ENCODE measurements at regions not wholly inside any gene's neighbourhood (a gene's known extent, or its start where the extent isn't known, plus 50 kb on each side); places are given as distances from the start of the nearest gene placed in this dataset.
"Not testable (repeated sequence)": the region's sequence is repeated elsewhere in the genome, so short reads cannot be mapped to it uniquely, and the experiment has no call there.

GRCh38 chr7:66458991-66459390 is 169.7 kb upstream of the KCTD7 start:
- not testable (repeated sequence) for DNase-seq

- not testable (repeated sequence) for DNase-seq
Observed at GRCh38 chr7:66459783-66460413, 168.8 kb upstream of the KCTD7 start.

DNA sequence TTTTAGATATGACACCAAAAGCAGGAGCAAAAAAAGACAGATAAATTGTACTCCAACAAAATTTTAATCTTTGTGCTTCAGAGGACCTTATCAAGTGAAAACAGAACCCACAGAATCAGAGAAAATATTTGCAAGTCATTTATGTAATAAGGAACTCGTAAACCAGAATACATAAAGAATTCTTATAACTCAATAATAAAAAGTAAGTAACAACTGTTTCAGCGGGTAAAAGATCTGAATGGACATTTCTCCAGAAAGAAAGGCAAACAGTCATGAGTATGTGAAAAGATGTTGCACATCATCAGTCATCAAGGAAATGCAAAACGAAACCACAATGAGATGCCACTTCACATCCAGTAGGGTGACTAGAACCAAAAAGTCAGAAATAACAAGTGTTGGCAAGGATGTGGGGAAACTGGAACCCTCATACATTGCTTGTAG is 167.7 kb upstream of the KCTD7 start:
- DNase-seq = no peak

- DNase-seq = not testable (repeated sequence)
Observed at GRCh38 chr7:66461397-66461796, 167.3 kb upstream of the KCTD7 start.

- DNase-seq = not testable (repeated sequence)
Observed at GRCh38 chr7:66462831-66463230, 165.8 kb upstream of the KCTD7 start.

DNA sequence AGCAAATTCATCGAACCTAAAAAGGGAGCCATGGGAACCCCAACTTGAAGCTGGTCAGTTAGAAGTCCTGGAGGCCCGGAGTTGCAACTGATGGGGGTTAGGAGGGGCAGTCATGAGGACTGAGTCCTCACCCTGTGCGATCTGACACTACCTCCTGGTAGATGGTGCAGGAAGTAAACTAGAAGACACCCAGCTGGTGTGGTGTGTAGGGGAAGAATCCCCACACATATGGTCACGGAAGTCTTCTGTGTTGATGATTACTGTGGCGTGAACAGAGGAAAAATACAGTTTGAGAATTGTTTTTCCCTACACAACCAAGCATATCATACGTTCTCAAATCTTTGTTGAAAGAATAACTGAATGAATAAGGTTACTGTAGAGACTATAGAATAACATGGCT is 164.6 kb upstream of the KCTD7 start:
- no peak for DNase-seq

DNA sequence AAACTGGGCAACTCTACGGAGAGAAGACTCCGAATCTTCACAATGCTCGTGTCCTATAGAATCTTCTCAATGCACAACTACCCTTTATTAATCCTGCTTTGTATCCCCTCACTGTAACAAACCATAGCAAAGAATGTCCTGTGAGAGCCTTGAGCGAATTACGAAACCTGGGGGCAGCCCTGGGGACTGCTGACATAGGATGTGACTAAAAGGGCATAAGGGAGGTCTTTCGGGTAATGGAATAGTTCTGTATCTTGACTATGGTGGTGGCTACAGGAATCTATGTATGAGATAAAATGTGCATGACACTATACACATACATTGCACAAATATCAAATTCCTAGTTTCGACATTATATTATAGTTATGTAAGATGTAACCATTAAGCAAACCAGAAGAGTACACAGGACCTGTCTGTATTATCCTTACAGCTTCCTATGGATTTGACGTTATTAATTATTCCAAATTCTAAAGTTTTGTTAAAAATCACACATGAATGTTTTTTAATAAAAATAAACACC is 162.5 kb upstream of the KCTD7 start:
- no peak for DNase-seq

DNA sequence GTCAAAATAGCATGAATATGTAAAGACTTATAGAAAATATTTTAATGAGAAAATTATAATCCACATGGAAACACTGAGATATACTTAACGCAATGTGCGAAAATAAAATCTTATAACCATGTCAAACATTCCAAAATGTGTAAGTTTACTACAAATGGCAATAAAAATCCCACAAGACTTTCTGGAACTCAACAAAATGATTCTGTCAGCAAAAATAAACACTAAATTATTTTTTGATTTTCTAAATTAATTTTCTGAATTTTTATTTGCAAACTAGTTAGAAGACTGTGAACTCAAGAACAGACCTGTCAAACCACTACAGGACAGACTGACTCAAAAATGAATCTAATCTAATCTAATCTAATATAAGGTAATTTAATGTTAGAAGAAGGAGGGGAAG is 160.8 kb upstream of the KCTD7 start:
- no peak for DNase-seq

DNA sequence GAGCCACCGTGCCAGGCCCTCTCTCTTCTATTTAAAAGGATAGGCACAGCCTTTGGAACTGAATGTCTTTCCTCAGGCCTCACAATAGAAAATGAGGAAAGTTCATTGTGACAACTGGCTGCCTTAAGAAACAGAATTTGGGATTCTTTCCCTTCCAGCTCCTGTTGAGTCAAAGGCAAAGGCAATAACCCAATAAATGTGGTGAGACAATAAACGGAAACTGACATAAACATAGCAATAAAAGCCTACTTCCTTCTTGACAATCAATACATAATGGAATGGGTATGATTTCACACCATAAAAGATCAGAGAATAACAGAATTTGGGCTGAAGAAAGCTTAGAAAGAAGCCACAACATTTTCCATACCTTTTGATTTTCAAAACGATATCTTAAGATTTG is 155.6 kb upstream of the KCTD7 start:
- DNase-seq = not testable (repeated sequence)

- no peak for DNase-seq
Observed at GRCh38 chr7:66474441-66474840, 154.2 kb upstream of the KCTD7 start.

GRCh38 chr7:66476056-66476455 is 152.6 kb upstream of the KCTD7 start:
- DNase-seq = not testable (repeated sequence)

GRCh38 chr7:66477822-66478397 is 150.8 kb upstream of the KCTD7 start:
- DNase-seq = not testable (repeated sequence)

DNA sequence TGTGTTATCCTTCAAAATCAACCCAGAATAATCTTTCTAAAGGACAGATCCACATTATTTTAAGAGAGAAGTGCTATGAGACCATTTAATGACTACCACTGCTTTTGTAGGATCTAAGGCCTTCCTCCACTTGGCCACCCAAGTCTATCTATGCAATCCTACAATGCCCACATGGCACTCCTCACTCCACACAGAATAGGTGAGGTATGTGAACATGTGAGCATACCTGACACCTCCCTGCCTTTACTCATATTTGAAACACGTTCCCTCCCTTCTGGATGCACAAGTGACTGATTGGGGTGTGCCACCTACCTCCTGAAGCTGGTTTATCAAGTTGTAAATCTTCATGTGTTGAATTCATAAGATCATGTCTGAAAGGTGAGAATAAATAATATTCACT is 147.5 kb upstream of the KCTD7 start:
- DNase-seq = not testable (repeated sequence)

GRCh38 chr7:66489065-66489464 is 139.6 kb upstream of the KCTD7 start:
- not testable (repeated sequence) for DNase-seq

DNA sequence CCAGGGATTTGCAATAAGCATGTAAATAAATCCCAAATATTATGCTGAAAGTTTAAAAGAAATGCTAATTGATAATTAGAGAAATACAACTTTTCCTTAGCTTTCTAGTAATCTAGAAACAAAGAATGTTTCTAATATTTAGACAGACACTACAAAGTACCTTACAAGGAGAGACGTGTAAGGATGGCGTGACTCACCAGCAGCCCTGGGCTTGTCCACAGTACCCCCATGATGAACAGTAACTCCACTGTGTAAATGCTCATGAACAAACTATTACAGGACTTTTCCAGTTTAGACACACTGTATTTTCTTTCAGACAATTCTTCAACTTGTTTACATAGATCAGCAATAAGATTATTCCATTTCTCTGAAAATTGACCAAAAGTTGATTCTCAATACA is 138.9 kb upstream of the KCTD7 start:
- not testable (repeated sequence) for DNase-seq

- not testable (repeated sequence) for DNase-seq
Observed at GRCh38 chr7:66490979-66491378, 137.7 kb upstream of the KCTD7 start.

GRCh38 chr7:66492405-66492804 is 136.3 kb upstream of the KCTD7 start:
- DNase-seq = not testable (repeated sequence)

- peak; percentile 97 for DNase-seq
Observed at GRCh38 chr7:66493235-66494205, 135.2 kb upstream of the KCTD7 start.

DNA sequence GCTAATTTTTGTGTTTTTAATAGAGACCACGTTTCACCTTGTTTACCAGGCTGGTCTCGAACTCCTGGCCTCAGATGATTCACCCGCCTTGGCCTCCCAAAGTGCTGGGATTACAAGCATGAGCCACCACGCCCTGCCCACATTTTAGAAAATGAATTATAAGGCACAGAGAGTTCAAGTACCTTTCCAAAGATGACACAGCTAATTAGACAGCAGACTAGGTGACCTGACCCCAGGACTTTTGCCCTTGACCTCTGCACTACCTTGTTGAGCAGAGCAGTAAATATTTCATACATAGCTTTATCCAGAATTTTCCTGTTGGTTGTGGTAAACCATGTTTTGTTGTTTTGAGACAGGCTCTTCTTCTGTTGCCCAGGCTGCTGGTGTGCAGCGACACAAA is 131.3 kb upstream of the KCTD7 start:
- DNase-seq = no peak

- peak; percentile 36 for DNase-seq
Observed at GRCh38 chr7:66500087-66500486, 128.6 kb upstream of the KCTD7 start.

DNA sequence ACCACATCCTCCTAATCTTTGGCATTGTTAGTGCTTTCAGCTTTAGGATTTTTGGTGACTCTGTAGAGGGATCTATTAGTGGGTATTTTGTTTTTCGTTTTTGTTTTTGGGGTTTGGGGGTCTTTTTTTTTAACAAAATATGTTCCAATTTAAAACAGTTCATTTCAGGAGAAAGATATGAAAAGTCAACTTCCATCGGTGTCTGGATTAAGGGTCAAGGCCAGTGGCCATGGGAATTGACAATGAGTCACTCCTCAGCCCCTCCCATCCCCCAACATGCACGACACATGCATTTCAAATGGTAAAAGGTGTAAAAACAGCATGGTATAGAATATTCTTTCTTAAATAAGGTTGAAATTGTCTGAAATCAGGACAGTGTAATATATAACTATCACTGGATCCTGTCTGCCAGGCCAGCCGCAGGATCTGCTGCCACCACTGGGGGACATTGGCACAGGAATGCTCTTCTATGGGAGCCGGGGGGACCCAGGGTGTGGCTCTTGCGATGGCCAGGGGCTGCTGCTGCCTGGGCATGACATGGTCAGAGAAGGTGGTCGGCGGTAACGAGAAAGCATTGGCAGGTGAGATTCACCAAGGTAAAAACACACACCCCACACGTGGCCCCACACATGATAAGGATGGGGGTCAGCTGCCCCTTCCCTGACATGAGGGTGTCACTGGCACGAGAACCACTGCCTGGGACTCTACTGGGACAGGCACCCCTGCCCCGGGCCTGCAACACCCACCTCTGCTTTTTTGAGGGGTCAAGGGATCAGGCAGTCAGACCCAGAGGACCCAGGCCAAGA is 126.2 kb upstream of the KCTD7 start:
- no peak for DNase-seq

DNA sequence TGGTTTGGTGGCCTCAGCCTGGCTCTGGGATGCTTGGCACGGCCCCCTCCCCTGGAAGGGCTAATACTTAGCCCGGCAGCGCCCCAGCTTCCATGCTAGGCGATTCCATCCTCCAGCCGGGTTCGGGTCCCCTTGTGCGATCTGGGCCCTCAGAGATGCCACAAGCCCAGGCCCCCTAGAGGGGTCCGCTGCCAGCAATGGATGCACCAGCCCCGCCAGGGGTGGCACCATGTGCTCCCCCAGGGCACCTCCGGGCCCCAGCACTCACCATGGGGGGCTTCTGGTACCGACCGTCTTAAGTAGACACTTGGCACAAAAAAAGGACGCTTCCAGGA is 125.7 kb upstream of the KCTD7 start:
- DNase-seq = no peak

Data from activated CD4-positive, alpha-beta T cell treated with anti-CD3 and anti-CD28 coated beads for 48 hours (primary cell).